Liver (tissue), 8 donors: ENCODE measurements at regions not wholly inside any gene's neighbourhood (a gene's known extent, or its start where the extent isn't known, plus 50 kb on each side); places are given as distances from the start of the nearest gene placed in this dataset.
"Not testable (repeated sequence)": the region's sequence is repeated elsewhere in the genome, so short reads cannot be mapped to it uniquely, and the experiment has no call there.

Source experiments
- DNase-seq: peaks from one replicate; pipeline ENCODE4 v3.0.0-alpha.2; 2017; ENCODE audit warnings: low spot score
- H3K27ac ChIP-seq, 2 donors: one replicate each; pipeline ENCODE4 v1.7.0; 2013; ENCODE audit warnings: inconsistent platforms in 2 of 2, low read length in 2 of 2, control low read depth in 1 of 2, low read depth in 1 of 2, mild to moderate bottlenecking in 1 of 2
- H3K27me3 ChIP-seq, 4 donors: one replicate each; pipeline versions ENCODE4 v1.6.1 to v1.7.0; 2013; ENCODE audit warnings: low read length in 3 of 4, inconsistent platforms in 1 of 4, mild to moderate bottlenecking in 1 of 4, moderate library complexity in 1 of 4; ENCODE audit not compliant: control insufficient read depth in 4 of 4, insufficient read depth in 4 of 4
- H3K36me3 ChIP-seq, 4 donors: one replicate each; pipeline versions ENCODE4 v1.6.1 to v1.7.0; 2013; ENCODE audit warnings: low read length in 3 of 4, mild to moderate bottlenecking in 3 of 4, low read depth in 1 of 4, moderate library complexity in 1 of 4; ENCODE audit not compliant: control insufficient read depth in 4 of 4, insufficient read depth in 3 of 4
- H3K4me1 ChIP-seq, 4 donors: one replicate each; pipeline versions ENCODE4 v1.6.1 to v1.7.0; 2013; ENCODE audit warnings: low read length in 3 of 4, mild to moderate bottlenecking in 3 of 4, moderate library complexity in 1 of 4; ENCODE audit not compliant: control insufficient read depth in 4 of 4, insufficient read depth in 4 of 4
- H3K4me3 ChIP-seq, 3 donors: one replicate each; pipeline versions ENCODE4 v1.6.1 to v1.7.0; 2013; ENCODE audit warnings: low read length in 3 of 3, control low read depth in 1 of 3, low read depth in 1 of 3, mild to moderate bottlenecking in 1 of 3
- H3K9ac ChIP-seq, 2 donors: one replicate each; pipeline ENCODE4 v1.7.0; 2013; ENCODE audit warnings: low read length in 2 of 2, mild to moderate bottlenecking in 2 of 2, moderate library complexity in 2 of 2, control low read depth in 1 of 2, low read depth in 1 of 2
- H3K9me3 ChIP-seq, 4 donors: one replicate each; pipeline versions ENCODE4 v1.6.1 to v1.7.0; 2013; ENCODE audit warnings: low read length in 3 of 4; ENCODE audit not compliant: control insufficient read depth in 4 of 4
- ATF3 ChIP-seq: IDR thresholded peaks from 2 replicates; pipeline ENCODE4 v1.6.1; 2016; ENCODE audit warnings: antibody characterized with exemption
- CTCF ChIP-seq: fragments of 150-350 bp; IDR thresholded peaks from 2 replicates; pipeline ENCODE4 v1.5.1; 2017; ENCODE audit warnings: improper control_type of control experiment, low read depth, low read length; ENCODE audit not compliant: missing input control
- EGR1 ChIP-seq, 2 donors: IDR thresholded peaks; 2 replicates each; pipeline ENCODE4 v1.6.1; 2016 to 2018; ENCODE audit warnings: antibody characterized with exemption in 2 of 2, low read depth in 2 of 2
- FOXA1 ChIP-seq: IDR thresholded peaks from 2 replicates; pipeline ENCODE4 v1.6.1; 2016; ENCODE audit warnings: antibody characterized with exemption
- FOXA2 ChIP-seq: IDR thresholded peaks from 2 replicates; pipeline ENCODE4 v1.6.1; 2016; ENCODE audit warnings: antibody characterized with exemption
- GABPA ChIP-seq, 2 donors: IDR thresholded peaks in 1 of 2; conservative IDR thresholded peaks in 1 of 2; 2 replicates each; pipeline ENCODE4 v1.6.1; 2016; ENCODE audit warnings: antibody characterized with exemption in 2 of 2, mild to moderate bottlenecking in 1 of 2, moderate library complexity in 1 of 2
- HNF4A ChIP-seq, 2 donors: conservative IDR thresholded peaks; 2 replicates each; pipeline ENCODE4 v1.6.1; 2016; ENCODE audit warnings: antibody characterized with exemption in 2 of 2, mild to moderate bottlenecking in 2 of 2
- JUND ChIP-seq, 2 donors: IDR thresholded peaks; 2 replicates each; pipeline ENCODE4 v1.6.1; 2016; ENCODE audit warnings: antibody characterized with exemption in 2 of 2
- NR2F2 ChIP-seq: IDR thresholded peaks from 2 replicates; pipeline ENCODE4 v1.6.1; 2016; ENCODE audit warnings: antibody characterized with exemption
- RAD21 ChIP-seq, 2 donors: IDR thresholded peaks; 2 replicates each; pipeline ENCODE4 v1.6.1; 2016; ENCODE audit warnings: antibody characterized with exemption in 2 of 2, mild to moderate bottlenecking in 2 of 2
- REST ChIP-seq: IDR thresholded peaks from 2 replicates; pipeline ENCODE4 v1.6.1; 2016; ENCODE audit warnings: antibody characterized with exemption, mild to moderate bottlenecking
- RXRA ChIP-seq, 2 donors: IDR thresholded peaks; 2 replicates each; pipeline ENCODE4 v1.6.1; 2017 to 2018; ENCODE audit warnings: antibody characterized with exemption in 2 of 2, mild to moderate bottlenecking in 1 of 2
- SP1 ChIP-seq: IDR thresholded peaks from 2 replicates; pipeline ENCODE4 v1.6.1; 2018; ENCODE audit warnings: antibody characterized with exemption, mild to moderate bottlenecking
- TAF1 ChIP-seq: conservative IDR thresholded peaks from 2 replicates; pipeline ENCODE4 v1.6.1; 2016; ENCODE audit warnings: antibody characterized with exemption, mild to moderate bottlenecking
- YY1 ChIP-seq: IDR thresholded peaks from 2 replicates; pipeline ENCODE4 v1.6.1; 2016; ENCODE audit warnings: antibody characterized with exemption, mild to moderate bottlenecking
- WGBS: extraction: QIAGEN DNeasy Blood & Tissue Kit; methylation state at CpG from one replicate; pipeline ENCODE4 v1.1.7; 2013; 5-methylcytosine and 5-hydroxymethylcytosine counted together
- donor health status: healthy.
- donor health status: healthy.
- donor health status: healthy.
- donor health status: healthy.
- donor health status: healthy.

GRCh38 chr21:15453261-15453660 is 276.5 kb upstream of the USP25 start:
- H3K4me3 ChIP-seq, result no peak overlapping the region
- no peak overlapping the region for H3K27ac ChIP-seq
- H3K27me3 ChIP-seq, result no peaks in the 10 kb centered on the region
- no peak for TF ChIP-seq NR2F2
- no peak for TF ChIP-seq CTCF
- no peak for TF ChIP-seq REST
- no peak for TF ChIP-seq EGR1 (IDR thresholded peaks at IDR 0.05; ENCODE audit: low read depth in 2 of 2)
- no peak for TF ChIP-seq RXRA (IDR thresholded peaks at IDR 0.05)
- no peak for TF ChIP-seq YY1
- no peak for TF ChIP-seq FOXA1
- no peak for TF ChIP-seq ATF3
- TF ChIP-seq HNF4A (conservative IDR thresholded peaks at IDR 0.05), result no peak
- no peak for TF ChIP-seq SP1
- no peak for TF ChIP-seq RAD21 (IDR thresholded peaks at IDR 0.05)
- no peak for TF ChIP-seq TAF1
- TF ChIP-seq JUND (IDR thresholded peaks at IDR 0.05), result no peak
- TF ChIP-seq FOXA2, result no peak
- no peak for TF ChIP-seq GABPA (IDR thresholded peaks at IDR 0.05 in 1 of 2, conservative IDR thresholded peaks at IDR 0.05 in 1 of 2)
- peaks cover 0 to 3% (median 0%) of the 10 kb centered on the region in 4 donors for H3K9me3 ChIP-seq
- no peak overlapping the region for H3K9ac ChIP-seq
- peaks cover 4 to 13% (median 6%) of the 10 kb centered on the region in 4 donors for H3K4me1 ChIP-seq
- no peak for DNase-seq
- H3K36me3 ChIP-seq, result no peaks in the 10 kb centered on the region

GRCh38 chr21:15453785-15454184 is 276.0 kb upstream of the USP25 start:
- H3K4me1 ChIP-seq, result peaks cover 4 to 13% (median 6%) of the 10 kb centered on the region in 4 donors
- H3K9me3 ChIP-seq, H3K27me3 ChIP-seq, H3K9ac ChIP-seq, H3K4me3 ChIP-seq, H3K27ac ChIP-seq, DNase-seq, H3K36me3 ChIP-seq: not testable (repeated sequence)
- 86% methylated on average over 1 of the region's 1 CpG for WGBS

GRCh38 chr21:15454931-15455330 is 274.9 kb upstream of the USP25 start:
- H3K27me3 ChIP-seq, H3K9ac ChIP-seq, H3K4me3 ChIP-seq, H3K9me3 ChIP-seq, DNase-seq, H3K27ac ChIP-seq, H3K36me3 ChIP-seq: not testable (repeated sequence)
- WGBS, result 93% methylated on average over 2 of the region's 2 CpGs
- peaks cover 4 to 13% (median 6%) of the 10 kb centered on the region in 4 donors for H3K4me1 ChIP-seq
